Fibroblast of the aortic adventitia (primary cell): ENCODE measurements at regions not wholly inside any gene's neighbourhood (a gene's known extent, or its start where the extent isn't known, plus 50 kb on each side); places are given as distances from the start of the nearest gene placed in this dataset.

ENCODE experiments used
- DNase-seq: peaks from one replicate; pipeline ENCODE4 v3.0.0-alpha.2; 2010; ENCODE audit warnings: low read depth
- H3K4me3 ChIP-seq: 2 replicates; pipeline ENCODE4 v1.5.1; 2011; ENCODE audit warnings: low read depth, mild to moderate bottlenecking, control low read depth, low read length, moderate library complexity
- CTCF ChIP-seq: IDR thresholded peaks from 2 replicates; pipeline ENCODE4 v1.5.1; 2011; ENCODE audit warnings: mild to moderate bottlenecking, low read length, control low read depth, inconsistent platforms; ENCODE audit not compliant: insufficient read depth

GRCh38 chr12:19646599-19646998, 207.3 kb downstream of the AEBP2 start:
- no peak for DNase-seq
- H3K4me3 ChIP-seq: no peak overlapping the region
- no peak for TF ChIP-seq CTCF

- H3K4me3 ChIP-seq: no peak overlapping the region
- no peak for TF ChIP-seq CTCF
- DNase-seq: no peak
Measured at GRCh38 chr12:19647806-19648556, 208.7 kb downstream of the AEBP2 start.

- H3K4me3 ChIP-seq: no peak overlapping the region
- TF ChIP-seq CTCF: no peak
- no peak for DNase-seq
Measured at GRCh38 chr12:19648591-19648990, 209.3 kb downstream of the AEBP2 start.

GRCh38 chr12:19652386-19652785, 213.1 kb downstream of the AEBP2 start:
- TF ChIP-seq CTCF: no peak
- H3K4me3 ChIP-seq: no peak overlapping the region
- DNase-seq: no peak

- peak; percentile 84 for DNase-seq
- H3K4me3 ChIP-seq: no peak overlapping the region
- no peak for TF ChIP-seq CTCF
Measured at GRCh38 chr12:19654650-19655376, 215.5 kb downstream of the AEBP2 start.

- peak; percentile 27 for DNase-seq
- no peak for TF ChIP-seq CTCF
- no peak overlapping the region for H3K4me3 ChIP-seq
Measured at GRCh38 chr12:19657118-19657731, 217.9 kb downstream of the AEBP2 start.
